Left ventricle myocardium superior (tissue), 1 donor: ENCODE measurements at regions not wholly inside any gene's neighbourhood (a gene's known extent, or its start where the extent isn't known, plus 50 kb on each side); places are given as distances from the start of the nearest gene placed in this dataset.

Experiments
- ATAC-seq: fragments of 200-7000 bp; cut with Tn5 transposase; one replicate; pipeline ENCODE4 v1.9.1; 2020; ENCODE audit warnings: mild to moderate bottlenecking, moderate library complexity
- DNase-seq: peaks from one replicate; pipeline ENCODE4 v3.0.0-alpha.2; 2020
- intact Hi-C: fragments of 100-400 bp; cut with micrococcal nuclease; formaldehyde crosslinking; loops from one replicate; pipeline ENCODE4 v1.11.0; 2022
- donor health status: DM: no; HTN: yes; CAD: no; lungs with severe emphysema.

GRCh38 chr7:113727486-113727885, 191.3 kb downstream of the PPP1R3A start:
- intact Hi-C loops = no loop called here
- DNase-seq (no peak), ATAC-seq (no peak)

DNA sequence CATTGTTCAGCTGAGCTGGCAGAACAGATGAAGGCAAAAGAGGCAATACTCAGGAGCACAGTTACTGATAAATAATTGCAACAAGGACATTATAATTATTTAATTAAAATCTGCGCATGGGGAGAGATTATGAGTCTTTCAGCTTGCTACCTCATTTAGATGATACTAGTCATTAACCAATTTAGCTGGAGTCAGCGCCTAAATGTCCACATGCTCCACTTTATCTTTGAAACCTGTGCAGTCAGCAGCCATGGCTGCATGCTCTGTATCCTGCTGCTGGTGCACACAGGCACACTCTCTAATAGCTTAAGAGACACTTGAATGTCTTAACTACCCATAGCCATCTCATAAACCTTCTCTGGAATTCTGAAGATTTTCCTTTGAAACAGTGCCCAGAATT, 196.8 kb downstream of the PPP1R3A start:
- intact Hi-C loops = no loop called here
- ATAC-seq = no peak

DNA sequence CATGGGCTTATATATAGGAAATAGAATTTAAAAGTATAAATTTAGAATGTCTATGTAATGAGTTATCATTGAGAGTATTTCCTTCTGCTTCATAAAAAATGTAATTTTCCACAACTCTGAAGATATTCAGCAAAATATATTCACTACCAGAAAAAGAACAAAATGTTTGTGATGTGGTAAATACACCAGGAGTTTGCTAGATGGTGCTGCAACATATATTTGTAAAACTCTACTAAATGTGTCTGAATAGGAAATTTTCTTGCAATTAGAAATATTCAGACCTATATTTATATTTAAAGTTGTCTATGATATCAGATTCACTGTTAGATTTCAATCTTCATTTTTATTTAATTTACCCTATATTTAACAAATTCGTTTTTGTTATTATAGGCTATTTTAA, 201.1 kb downstream of the PPP1R3A start:
- intact Hi-C loops = no loop called here

More for the DNA sequence above, 196.8 kb downstream of the PPP1R3A start:
- DNase-seq = no peak

DNA sequence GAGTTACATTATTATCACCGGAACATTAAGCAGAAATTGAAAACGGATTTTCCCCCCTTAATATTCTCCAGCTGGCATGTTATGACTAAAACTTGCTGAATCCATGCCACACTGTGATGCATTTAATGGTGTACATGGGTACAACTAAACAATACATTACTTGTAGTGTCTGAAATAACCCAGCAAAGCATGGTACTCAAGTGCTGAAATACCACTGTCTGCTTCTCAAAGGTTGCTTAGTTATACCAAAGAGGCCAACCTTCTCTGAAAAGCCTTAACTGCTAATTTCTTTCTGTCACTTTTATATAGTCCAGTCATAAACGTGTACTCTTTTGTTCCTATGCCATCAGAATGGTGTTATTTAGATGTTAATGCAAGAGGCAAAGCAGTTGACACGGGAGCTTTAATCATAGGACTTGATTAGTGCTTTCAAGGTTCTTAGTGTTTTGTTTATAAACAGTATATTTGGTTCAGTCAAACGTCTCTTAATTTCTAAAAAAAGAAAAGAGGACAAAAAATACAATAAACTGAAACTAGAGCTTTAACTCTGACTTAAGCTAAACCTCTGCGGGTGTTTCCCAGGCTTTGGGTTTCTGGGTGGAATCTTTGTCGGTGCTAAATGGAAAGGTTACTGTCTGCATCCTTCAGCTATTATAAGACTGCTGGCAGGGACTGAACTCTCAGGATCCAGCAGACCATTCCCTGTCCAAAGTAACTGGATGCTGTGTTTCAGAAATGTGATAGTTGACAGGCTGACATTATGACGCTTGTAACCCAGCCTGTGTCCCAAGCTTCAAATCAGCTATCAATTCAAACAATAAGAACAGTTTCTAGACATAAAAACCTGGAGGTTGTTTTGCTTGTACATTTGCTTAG, 202.6 kb downstream of the PPP1R3A start:
- intact Hi-C loops = no loop called here
- ATAC-seq (peak; percentile 98), DNase-seq (no peak)

More for the DNA sequence above, 201.1 kb downstream of the PPP1R3A start:
- ATAC-seq (no peak), DNase-seq (no peak)

GRCh38 chr7:113715262-113715661, 203.5 kb downstream of the PPP1R3A start:
- DNase-seq (no peak), ATAC-seq (peak; percentile 71)
- intact Hi-C loops = no loop called here

DNA sequence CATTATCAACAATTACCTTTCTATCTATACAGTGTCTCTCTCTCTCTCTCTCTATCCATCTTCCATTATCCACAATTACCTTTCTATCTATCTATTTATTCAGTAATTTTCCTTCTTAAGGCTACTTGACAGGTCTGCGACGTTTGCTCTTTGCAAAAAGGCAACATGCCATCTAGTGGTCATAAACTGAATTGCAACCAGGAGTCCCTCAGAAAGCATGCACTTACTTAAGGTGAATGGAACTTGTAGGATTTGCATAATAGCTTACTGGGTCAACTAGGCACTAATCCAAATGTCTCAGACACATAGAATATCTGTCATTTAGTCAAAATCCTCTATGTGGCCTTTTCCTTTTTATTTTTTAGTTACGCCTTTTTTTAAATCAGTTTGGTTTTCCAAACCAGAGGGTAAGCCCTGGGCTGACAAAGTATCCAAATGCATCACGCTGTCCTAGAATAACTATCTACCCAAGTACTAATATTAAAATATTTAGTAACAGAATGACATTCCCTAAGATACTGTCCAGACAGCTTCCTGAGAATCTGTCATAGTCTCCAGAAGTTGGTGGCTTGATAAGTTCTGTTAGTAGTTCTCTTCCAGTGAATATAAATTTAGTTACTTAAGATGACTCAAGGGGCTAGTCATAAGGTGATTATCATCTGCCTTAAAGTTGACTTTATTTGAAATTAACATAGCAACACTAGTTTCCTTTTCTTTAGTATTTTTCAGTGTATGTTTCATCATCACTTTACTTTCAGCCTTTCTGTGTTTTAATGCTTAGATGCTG, 208.3 kb downstream of the PPP1R3A start:
- DNase-seq (no peak), ATAC-seq (peak; percentile 60)
- intact Hi-C loops = no loop called here

DNA sequence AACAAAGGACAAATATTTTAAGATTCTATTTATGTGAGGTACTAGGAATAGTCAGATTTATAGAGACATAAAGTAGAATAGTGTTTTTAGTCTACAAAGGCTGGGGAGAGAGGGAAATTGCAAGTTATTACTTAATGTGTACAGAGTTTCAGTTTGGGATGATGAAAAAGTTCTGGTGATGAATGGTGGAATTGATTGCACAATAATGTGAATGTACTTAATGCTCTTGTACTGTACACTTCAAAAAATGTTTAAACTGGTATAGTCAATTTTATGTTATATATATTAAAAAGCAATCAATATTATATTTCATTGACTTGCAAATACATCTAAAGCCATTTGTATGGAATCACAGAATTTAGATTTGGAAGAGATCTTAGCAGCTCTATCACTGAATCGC, 213.4 kb downstream of the PPP1R3A start:
- ATAC-seq = no peak
- intact Hi-C loops = no loop called here

DNA sequence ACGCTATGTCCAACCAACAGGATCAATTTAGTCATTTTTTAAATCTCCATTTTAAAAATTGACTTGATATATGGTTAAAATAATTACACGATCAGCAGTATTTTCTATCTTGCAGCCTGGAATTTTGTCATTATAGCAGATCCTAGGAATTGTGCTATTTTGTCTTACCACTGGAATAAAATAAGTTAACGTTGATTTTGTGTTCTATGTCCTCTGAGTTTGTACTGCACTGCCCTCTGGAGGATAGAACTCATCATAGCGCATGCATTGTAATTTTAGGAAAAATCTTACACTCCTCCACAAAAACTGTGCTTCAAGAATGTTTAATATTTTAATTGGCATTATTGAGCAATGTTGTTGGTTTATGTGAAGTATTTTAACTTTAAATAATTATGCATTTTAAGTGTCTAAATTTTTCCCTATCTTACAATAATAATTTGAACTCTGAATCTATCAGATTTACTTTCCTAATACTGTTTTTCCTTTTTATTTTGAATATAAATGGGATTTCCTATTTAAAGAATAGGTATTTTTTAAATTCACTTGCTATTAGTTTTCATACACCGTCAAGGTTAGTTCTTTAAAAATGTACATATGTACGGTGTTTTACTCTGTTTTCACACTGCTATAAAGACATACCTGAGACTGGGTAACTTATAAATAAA, 220.1 kb downstream of the PPP1R3A start:
- intact Hi-C loops = loop anchor here (10.0 kb wide), 1 partner anchor 294 kb away; no protein-coding TSS in a partner anchor
- DNase-seq (no peak), ATAC-seq (no peak)

More for the DNA sequence above, 213.4 kb downstream of the PPP1R3A start:
- no peak for DNase-seq

GRCh38 chr7:113694149-113694548, 224.7 kb downstream of the PPP1R3A start:
- intact Hi-C loops = loop anchor here (10.0 kb wide), 1 partner anchor 289 kb away; no protein-coding TSS in a partner anchor
- DNase-seq = no peak
- no peak for ATAC-seq

GRCh38 chr7:113684165-113684564, 234.6 kb downstream of the PPP1R3A start:
- ATAC-seq = no peak
- DNase-seq = no peak
- intact Hi-C loops = no loop called here

DNA sequence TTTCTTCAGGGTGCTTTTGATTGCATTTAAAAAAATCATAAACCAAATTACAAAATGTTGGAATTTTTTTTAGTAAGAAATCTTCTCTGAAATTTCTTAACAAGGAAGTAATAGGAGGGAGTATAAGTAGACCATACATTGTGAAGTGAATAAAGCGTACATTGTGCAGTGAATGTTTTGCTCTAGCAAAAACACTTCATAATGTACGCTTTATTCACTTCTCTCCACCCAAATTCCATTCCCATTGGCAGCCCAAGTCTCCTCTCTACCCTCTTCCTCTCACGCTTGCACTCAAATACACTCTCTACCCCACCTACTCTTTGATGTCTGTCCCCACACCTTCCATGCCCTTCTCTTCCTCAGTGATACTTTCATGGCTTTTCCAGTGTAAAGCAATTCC, 241.0 kb downstream of the PPP1R3A start:
- DNase-seq = no peak
- intact Hi-C loops = no loop called here
- ATAC-seq = no peak

- no peak for ATAC-seq
- DNase-seq = no peak
- intact Hi-C loops = no loop called here
Observed at GRCh38 chr7:113664867-113665266, 253.9 kb downstream of the PPP1R3A start.

GRCh38 chr7:113659416-113659815, 259.4 kb downstream of the PPP1R3A start:
- intact Hi-C loops = no loop called here
- no peak for ATAC-seq
- no peak for DNase-seq

DNA sequence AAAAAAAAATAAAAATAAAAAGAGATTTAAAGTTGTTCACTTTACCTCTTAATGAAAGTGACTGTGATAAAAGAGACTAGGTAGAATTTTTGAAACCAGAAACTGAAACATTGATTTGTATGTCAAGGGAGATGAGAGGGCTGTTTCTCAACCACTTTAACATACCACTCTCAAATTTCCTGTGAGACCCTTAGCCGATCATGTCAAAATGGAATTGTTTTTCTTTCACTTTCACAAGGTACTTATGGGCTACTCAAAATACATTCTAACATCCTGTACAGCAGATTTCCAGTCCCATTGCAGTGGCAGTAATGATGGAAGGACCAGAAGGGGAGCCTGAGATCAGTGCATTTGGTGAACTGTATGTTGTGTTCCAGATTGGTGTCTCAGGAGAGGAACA, 261.2 kb downstream of the PPP1R3A start:
- no peak for DNase-seq
- no peak for ATAC-seq
- intact Hi-C loops = no loop called here

DNA sequence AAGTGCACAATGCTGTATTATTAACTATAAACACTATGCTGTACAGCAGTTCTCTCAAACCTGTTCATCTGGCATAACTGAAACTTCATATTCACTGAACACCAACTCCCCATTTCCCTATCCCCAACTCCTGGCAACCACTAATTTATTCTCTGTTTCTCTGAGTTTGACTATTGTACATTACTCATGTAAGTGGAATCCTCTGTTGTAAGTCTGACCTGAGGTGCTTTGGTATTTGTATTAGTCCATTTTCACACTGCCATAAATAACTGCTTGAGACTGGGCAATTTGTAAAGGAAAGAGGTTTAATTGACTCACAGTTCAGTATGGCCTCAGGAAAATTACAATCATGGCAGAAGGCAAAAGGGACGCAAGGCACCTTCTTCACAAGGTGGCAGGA, 266.3 kb downstream of the PPP1R3A start:
- DNase-seq = no peak
- intact Hi-C loops = no loop called here
- ATAC-seq = no peak

- intact Hi-C loops = no loop called here
- DNase-seq = no peak
- no peak for ATAC-seq
Observed at GRCh38 chr7:113649556-113649955, 269.3 kb downstream of the PPP1R3A start.

DNA sequence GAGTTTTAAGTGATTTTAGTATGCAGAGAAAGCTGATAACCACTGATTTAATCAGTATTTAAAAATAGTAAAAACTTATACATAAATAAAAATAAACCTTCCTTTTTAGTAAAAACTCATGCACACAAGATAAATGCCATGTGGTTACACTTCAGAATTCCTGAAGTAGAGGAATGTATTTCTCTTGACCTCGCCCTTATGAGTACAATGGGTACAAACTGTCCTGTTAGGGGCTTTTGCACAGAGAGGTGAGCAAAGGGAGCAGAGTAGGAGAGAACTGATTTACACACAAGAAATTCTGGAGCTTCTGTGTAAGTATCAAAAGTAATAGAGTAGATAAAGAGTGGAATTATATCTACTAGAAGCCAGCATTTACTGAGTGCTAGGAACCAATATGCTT, 279.6 kb downstream of the PPP1R3A start:
- intact Hi-C loops = no loop called here
- DNase-seq = no peak
- no peak for ATAC-seq

- DNase-seq (no peak), ATAC-seq (no peak)
- intact Hi-C loops = no loop called here
Observed at GRCh38 chr7:113636727-113637421, 281.9 kb downstream of the PPP1R3A start.

DNA sequence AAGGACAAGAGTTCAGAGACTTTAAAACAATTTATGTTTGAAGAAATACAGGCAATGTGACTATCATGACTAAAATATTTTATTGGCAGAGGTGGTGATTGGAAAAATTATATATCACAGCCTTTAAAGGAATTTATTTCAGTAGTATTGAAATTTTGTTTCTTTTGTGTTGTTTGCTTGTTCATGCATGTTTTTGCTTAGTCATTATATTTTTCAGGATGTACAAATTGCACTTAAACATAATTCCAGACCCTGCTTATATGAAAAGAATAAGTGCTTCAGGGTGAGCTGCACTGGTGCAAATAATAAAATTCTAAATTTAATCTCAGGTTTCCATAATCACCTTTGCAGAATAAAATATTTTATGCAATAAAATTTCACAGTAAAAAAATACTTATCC, 283.3 kb downstream of the PPP1R3A start:
- intact Hi-C loops = no loop called here
- no peak for DNase-seq
- ATAC-seq = no peak
